Hepatocyte (in vitro differentiated cells): ENCODE measurements at regions not wholly inside any gene's neighbourhood (a gene's known extent, or its start where the extent isn't known, plus 50 kb on each side); places are given as distances from the start of the nearest gene placed in this dataset.
"Not testable (repeated sequence)": the region's sequence is repeated elsewhere in the genome, so short reads cannot be mapped to it uniquely, and the experiment has no call there.

ENCODE experiments used
- DNase-seq: peaks from one replicate; pipeline ENCODE4 v3.0.0-alpha.2; 2016; ENCODE audit warnings: low spot score
- H2AFZ ChIP-seq: fragments of 200-600 bp; sonication (generic); 2 replicates; pipeline ENCODE4 v1.6.0; 2016; ENCODE audit warnings: antibody characterized with exemption, mild to moderate bottlenecking
- H3K27ac ChIP-seq: fragments of 200-600 bp; sonication (generic); 2 replicates; pipeline ENCODE4 v1.5.1; 2016; ENCODE audit warnings: mild to moderate bottlenecking
- H3K27me3 ChIP-seq: fragments of 200-600 bp; sonication (generic); 2 replicates; pipeline ENCODE4 v1.6.1; 2016
- H3K36me3 ChIP-seq: fragments of 200-600 bp; sonication (generic); replicated peaks from 2 replicates; pipeline ENCODE4 v1.5.1; 2016; ENCODE audit warnings: low read depth; ENCODE audit not compliant: insufficient read depth
- H3K4me1 ChIP-seq: fragments of 200-600 bp; sonication (generic); 2 replicates; pipeline ENCODE4 v1.5.1; 2016; ENCODE audit warnings: mild to moderate bottlenecking, moderate library complexity; ENCODE audit not compliant: insufficient read depth
- H3K4me2 ChIP-seq: fragments of 200-600 bp; sonication (generic); 2 replicates; pipeline ENCODE4 v1.6.0; 2016
- H3K4me3 ChIP-seq: fragments of 200-600 bp; sonication (generic); 2 replicates; pipeline ENCODE4 v1.5.1; 2016; ENCODE audit warnings: mild to moderate bottlenecking
- H3K79me2 ChIP-seq: fragments of 200-600 bp; sonication (generic); 2 replicates; pipeline ENCODE4 v1.6.0; 2017; ENCODE audit warnings: mild to moderate bottlenecking
- H3K9me2 ChIP-seq: fragments of 200-600 bp; sonication (generic); replicated peaks from 2 replicates; pipeline ENCODE4 v1.6.0; 2017; ENCODE audit warnings: mild to moderate bottlenecking; ENCODE audit not compliant: insufficient read depth
- H3K9me3 ChIP-seq: fragments of 200-600 bp; sonication (generic); 2 replicates; pipeline ENCODE4 v1.5.1; 2016; ENCODE audit warnings: low read depth, mild to moderate bottlenecking
- H4K20me1 ChIP-seq: fragments of 200-600 bp; sonication (generic); 2 replicates; pipeline ENCODE4 v1.6.0; 2016; ENCODE audit warnings: mild to moderate bottlenecking; ENCODE audit not compliant: insufficient read depth, poor library complexity, severe bottlenecking
- CTCF ChIP-seq: fragments of 200-600 bp; sonication (generic); IDR thresholded peaks from 2 replicates; pipeline ENCODE4 v1.5.1; 2016; ENCODE audit warnings: antibody characterized with exemption, mild to moderate bottlenecking; ENCODE audit not compliant: poor library complexity
- EZH2 ChIP-seq: fragments of 200-600 bp; sonication (generic); IDR thresholded peaks from 2 replicates; pipeline ENCODE4 v1.6.1; 2016; ENCODE audit warnings: antibody characterized with exemption, mild to moderate bottlenecking, borderline replicate concordance
- EZH2phosphoT487 ChIP-seq: fragments of 200-600 bp; sonication (generic); IDR thresholded peaks from one replicate; pipeline ENCODE4 v1.6.1; 2018; ENCODE audit warnings: antibody characterized with exemption, mild to moderate bottlenecking, low read depth, moderate library complexity; ENCODE audit not compliant: unreplicated experiment, severe bottlenecking
- WGBS: methylation state at CpG from one replicate; pipeline ENCODE4 v1.1.6; 2016; ENCODE audit warnings: low lambda C conversion rate; ENCODE audit errors: missing lambda C conversion rate; 5-methylcytosine and 5-hydroxymethylcytosine counted together

- no peak overlapping the region for H3K4me3 ChIP-seq
- H3K9me2 ChIP-seq, result no peaks in the 10 kb centered on the region
- no peak overlapping the region for H3K4me2 ChIP-seq
- H3K9me3 ChIP-seq, result no peaks in the 10 kb centered on the region
- H3K4me1 ChIP-seq, result no peaks in the 10 kb centered on the region
- H4K20me1 ChIP-seq, result no peaks in the 10 kb centered on the region
- no peak overlapping the region for H2AFZ ChIP-seq
- no peak for TF ChIP-seq EZH2phosphoT487
- no peak for TF ChIP-seq CTCF
- TF ChIP-seq EZH2, result no peak
- no peaks in the 10 kb centered on the region for H3K79me2 ChIP-seq
- DNase-seq, result no peak
- no peaks in the 10 kb centered on the region for H3K36me3 ChIP-seq
- H3K27me3 ChIP-seq, result no peaks in the 10 kb centered on the region
- no peak overlapping the region for H3K27ac ChIP-seq
Measured at GRCh38 chr1:188794969-188795368, 1682.7 kb downstream of the BRINP3 start.

GRCh38 chr1:188812153-188812552 is 1665.5 kb downstream of the BRINP3 start:
- H3K79me2 ChIP-seq, DNase-seq: not testable (repeated sequence)

GRCh38 chr1:188812836-188813573 is 1664.7 kb downstream of the BRINP3 start:
- not testable (repeated sequence) for H3K27me3 ChIP-seq, H3K36me3 ChIP-seq, H4K20me1 ChIP-seq, H3K27ac ChIP-seq, DNase-seq, H2AFZ ChIP-seq, H3K9me2 ChIP-seq, H3K79me2 ChIP-seq, H3K9me3 ChIP-seq, H3K4me1 ChIP-seq, H3K4me3 ChIP-seq, H3K4me2 ChIP-seq
- WGBS, result over 99% methylated on average over 19 of the region's 39 CpGs

More at GRCh38 chr1:188812153-188812552, 1665.5 kb downstream of the BRINP3 start:
- H3K9me3 ChIP-seq, H3K9me2 ChIP-seq, H3K4me1 ChIP-seq, H3K4me2 ChIP-seq, H4K20me1 ChIP-seq, H2AFZ ChIP-seq, H3K36me3 ChIP-seq, H3K27ac ChIP-seq, H3K27me3 ChIP-seq, H3K4me3 ChIP-seq: not testable (repeated sequence)
- 91% methylated on average over 2 of the region's 2 CpGs for WGBS

GRCh38 chr1:188817814-188818213 is 1659.8 kb downstream of the BRINP3 start:
- Histone ChIP-seq H3K4me1 (no peaks in the 10 kb centered on the region), H3K27ac (no peak overlapping the region), H3K27me3 (no peaks in the 10 kb centered on the region), H3K9me3 (no peaks in the 10 kb centered on the region), H2AFZ (no peak overlapping the region), H4K20me1 (no peaks in the 10 kb centered on the region), H3K9me2 (no peaks in the 10 kb centered on the region), H3K4me2 (no peak overlapping the region), H3K36me3 (no peaks in the 10 kb centered on the region), H3K4me3 (no peak overlapping the region), H3K79me2 (no peaks in the 10 kb centered on the region)
- TF ChIP-seq EZH2phosphoT487 (no peak), CTCF (no peak), EZH2 (no peak)
- DNase-seq, result no peak
- WGBS, result 41% methylated on average over 1 of the region's 1 CpG
